ENCODE measurements at regions not wholly inside any gene's neighbourhood (a gene's known extent, or its start where the extent isn't known, plus 50 kb on each side); places are given as distances from the start of the nearest gene placed in this dataset.

DNA sequence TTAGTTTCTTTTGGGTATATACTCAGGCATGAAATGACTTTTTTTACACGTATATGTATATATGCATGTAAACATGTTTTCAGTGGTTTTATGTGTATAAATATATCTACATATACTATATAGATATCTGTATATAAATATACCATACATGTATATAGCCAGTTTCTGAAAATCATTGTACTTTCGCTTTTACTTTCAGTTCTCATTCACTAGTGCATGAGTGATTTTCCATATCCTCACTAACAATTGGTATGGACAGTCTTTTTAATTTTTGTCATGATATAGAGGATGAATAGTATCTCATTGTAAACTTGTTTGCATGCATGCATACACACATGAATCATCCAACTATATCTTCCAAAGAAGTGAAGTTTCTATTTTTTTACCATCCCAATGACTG lies 877.1 kb upstream of the CDH8 start:
- TF ChIP-seq POLR2A (IDR thresholded peaks at IDR 0.05), result no peak
- TF ChIP-seq, protein P1, sequence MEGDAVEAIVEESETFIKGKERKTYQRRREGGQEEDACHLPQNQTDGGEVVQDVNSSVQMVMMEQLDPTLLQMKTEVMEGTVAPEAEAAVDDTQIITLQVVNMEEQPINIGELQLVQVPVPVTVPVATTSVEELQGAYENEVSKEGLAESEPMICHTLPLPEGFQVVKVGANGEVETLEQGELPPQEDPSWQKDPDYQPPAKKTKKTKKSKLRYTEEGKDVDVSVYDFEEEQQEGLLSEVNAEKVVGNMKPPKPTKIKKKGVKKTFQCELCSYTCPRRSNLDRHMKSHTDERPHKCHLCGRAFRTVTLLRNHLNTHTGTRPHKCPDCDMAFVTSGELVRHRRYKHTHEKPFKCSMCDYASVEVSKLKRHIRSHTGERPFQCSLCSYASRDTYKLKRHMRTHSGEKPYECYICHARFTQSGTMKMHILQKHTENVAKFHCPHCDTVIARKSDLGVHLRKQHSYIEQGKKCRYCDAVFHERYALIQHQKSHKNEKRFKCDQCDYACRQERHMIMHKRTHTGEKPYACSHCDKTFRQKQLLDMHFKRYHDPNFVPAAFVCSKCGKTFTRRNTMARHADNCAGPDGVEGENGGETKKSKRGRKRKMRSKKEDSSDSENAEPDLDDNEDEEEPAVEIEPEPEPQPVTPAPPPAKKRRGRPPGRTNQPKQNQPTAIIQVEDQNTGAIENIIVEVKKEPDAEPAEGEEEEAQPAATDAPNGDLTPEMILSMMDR (IDR thresholded peaks at IDR 0.05), result no peak
- Histone ChIP-seq H3K27me3 (no peaks in the 10 kb centered on the region), H3K4me1 (no peaks in the 10 kb centered on the region), H3K36me3 (no peaks in the 10 kb centered on the region), H3K9me3 (no peaks in the 10 kb centered on the region), H3K27ac (no peak overlapping the region), H3K4me3 (no peak overlapping the region)
- no peak for DNase-seq

DNA sequence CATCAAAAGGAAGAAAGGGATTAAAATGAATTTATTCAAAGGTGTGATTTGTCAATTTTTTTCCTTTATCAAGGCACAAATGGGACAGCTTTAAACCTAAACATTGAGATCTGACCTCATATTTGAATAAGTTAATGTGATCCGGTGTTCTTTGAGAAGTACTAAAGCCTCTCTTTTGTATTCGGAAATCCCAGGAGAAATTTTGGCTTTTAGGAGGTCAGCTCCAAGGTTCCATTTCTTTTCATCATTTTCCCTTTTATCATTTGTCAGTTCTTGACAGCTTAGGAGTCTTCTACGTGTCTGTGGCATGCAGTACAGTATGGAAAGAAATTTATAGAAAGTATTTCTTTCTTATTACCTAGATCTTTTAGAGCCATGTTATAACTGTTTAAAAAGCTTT lies 873.4 kb upstream of the CDH8 start:
- no peaks in the 10 kb centered on the region for H3K4me1 ChIP-seq
- no peak overlapping the region for H3K4me3 ChIP-seq
- no peak for DNase-seq
- no peaks in the 10 kb centered on the region for H3K9me3 ChIP-seq
- H3K27ac ChIP-seq, result no peak overlapping the region
- no peaks in the 10 kb centered on the region for H3K36me3 ChIP-seq
- TF ChIP-seq, protein P1 (IDR thresholded peaks at IDR 0.05), result no peak
- no peak for TF ChIP-seq POLR2A (IDR thresholded peaks at IDR 0.05)
- H3K27me3 ChIP-seq, result no peaks in the 10 kb centered on the region

DNA sequence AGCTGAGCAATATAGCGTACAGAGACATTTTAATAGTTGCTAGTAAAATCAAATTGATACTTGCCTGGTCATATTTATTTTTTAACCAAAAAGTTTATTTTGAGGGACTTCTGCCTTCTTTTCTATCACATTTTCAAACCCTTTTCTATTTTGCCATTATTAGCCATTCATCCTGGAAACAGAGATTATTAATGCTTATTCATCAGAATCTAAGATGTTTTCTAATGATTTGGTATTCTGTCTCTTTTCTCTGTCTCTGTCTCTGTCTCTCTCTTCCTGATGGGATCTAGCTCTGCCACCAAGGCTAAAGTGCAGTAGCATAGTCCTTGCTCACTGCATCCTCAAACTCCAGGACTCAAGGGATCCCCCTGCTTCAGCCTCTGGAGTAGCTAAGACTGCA lies 871.3 kb upstream of the CDH8 start:
- Histone ChIP-seq H3K27me3 (no peaks in the 10 kb centered on the region), H3K36me3 (no peaks in the 10 kb centered on the region), H3K4me1 (no peaks in the 10 kb centered on the region), H3K27ac (no peak overlapping the region), H3K9me3 (no peaks in the 10 kb centered on the region), H3K4me3 (no peak overlapping the region)
- DNase-seq, result no peak
- TF ChIP-seq, protein P1 (IDR thresholded peaks at IDR 0.05), result no peak
- no peak for TF ChIP-seq POLR2A (IDR thresholded peaks at IDR 0.05)

DNA sequence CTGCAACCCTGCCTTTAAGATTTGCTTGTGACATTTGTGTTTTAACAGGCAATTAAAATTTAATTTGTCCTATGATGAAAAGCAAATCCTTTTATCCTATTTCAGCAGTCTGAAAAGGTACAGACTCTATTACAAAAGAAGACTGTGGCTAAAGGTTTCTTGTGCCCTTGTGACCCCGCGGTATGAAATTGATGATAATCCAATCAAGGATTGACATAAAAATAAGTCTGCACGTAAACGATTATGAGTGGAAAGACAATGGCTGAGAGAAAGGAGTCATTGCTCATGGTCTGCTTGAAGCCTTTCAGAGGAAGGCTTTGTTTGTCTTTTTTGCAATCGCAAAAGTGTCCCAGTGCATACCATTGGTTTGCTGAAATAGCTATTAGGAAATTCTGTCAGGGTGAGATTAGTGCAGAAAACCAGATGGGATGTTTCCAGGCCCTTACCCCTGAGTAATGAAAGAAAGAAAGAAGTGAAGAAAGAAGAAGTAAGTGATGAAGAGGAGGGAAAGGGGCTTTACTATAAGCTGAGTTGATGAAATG lies 867.8 kb upstream of the CDH8 start:
- TF ChIP-seq, protein P1 (IDR thresholded peaks at IDR 0.05), result no peak
- TF ChIP-seq POLR2A (IDR thresholded peaks at IDR 0.05), result no peak
- H3K4me1 ChIP-seq, result no peaks in the 10 kb centered on the region
- H3K27me3 ChIP-seq, result no peaks in the 10 kb centered on the region
- no peak overlapping the region for H3K27ac ChIP-seq
- H3K4me3 ChIP-seq, result no peak overlapping the region
- peaks cover 0 to 5% (median 0%) of the 10 kb centered on the region in 4 donors for H3K9me3 ChIP-seq
- no peak for DNase-seq
- H3K36me3 ChIP-seq, result no peaks in the 10 kb centered on the region

DNA sequence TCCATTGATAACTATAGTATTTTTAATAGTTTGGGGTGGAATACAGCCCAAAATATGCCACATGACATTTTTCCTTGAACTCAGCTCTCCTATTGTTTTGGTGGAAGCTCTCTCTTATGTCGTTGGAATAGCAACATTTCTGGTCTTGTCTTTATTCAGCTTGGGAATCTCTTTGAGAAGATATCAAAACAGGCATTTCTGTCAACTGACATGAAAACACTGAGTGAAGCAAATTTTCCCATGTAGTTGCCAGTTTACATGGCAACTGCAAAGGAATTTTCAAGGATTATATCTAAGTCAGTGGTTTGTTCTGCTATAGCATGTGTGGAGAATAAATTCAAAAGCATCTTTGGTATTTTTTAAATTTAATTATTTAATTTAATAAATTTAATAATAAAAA lies 863.5 kb upstream of the CDH8 start:
- Histone ChIP-seq H3K36me3 (no peaks in the 10 kb centered on the region), H3K27me3 (no peaks in the 10 kb centered on the region), H3K4me1 (no peaks in the 10 kb centered on the region), H3K4me3 (no peak overlapping the region), H3K27ac (no peak overlapping the region), H3K9me3 (peaks cover 0 to 6% (median 0%) of the 10 kb centered on the region in 4 donors)
- TF ChIP-seq, protein P1 (IDR thresholded peaks at IDR 0.05), result no peak
- no peak for TF ChIP-seq POLR2A (IDR thresholded peaks at IDR 0.05)
- DNase-seq, result no peak

DNA sequence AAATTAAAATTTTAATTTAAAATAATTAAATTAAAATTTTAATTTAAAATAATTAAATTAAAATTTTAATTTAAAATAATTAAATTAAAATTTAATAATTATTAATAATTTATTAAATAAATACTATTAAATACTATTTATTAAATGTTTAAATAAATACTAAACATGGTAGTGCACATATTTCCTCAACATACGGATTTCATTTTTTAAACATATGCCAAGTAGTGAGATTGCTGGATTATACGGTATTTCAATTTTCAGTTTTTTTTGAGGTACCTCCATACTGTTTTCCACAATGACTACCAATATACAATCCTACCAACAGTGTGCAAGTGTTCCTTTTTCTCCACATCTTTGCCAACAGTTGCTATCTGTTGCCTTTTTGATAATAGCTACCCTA lies 852.9 kb upstream of the CDH8 start:
- H3K4me3 ChIP-seq, result no peak overlapping the region
- TF ChIP-seq, protein P1 (IDR thresholded peaks at IDR 0.05), result no peak
- no peak for TF ChIP-seq POLR2A (IDR thresholded peaks at IDR 0.05)

More for the DNA sequence above, 852.9 kb upstream of the CDH8 start:
- H3K27ac ChIP-seq, result no peak overlapping the region
- H3K4me1 ChIP-seq, result no peaks in the 10 kb centered on the region
- no peaks in the 10 kb centered on the region for H3K9me3 ChIP-seq
- no peaks in the 10 kb centered on the region for H3K36me3 ChIP-seq
- no peaks in the 10 kb centered on the region for H3K27me3 ChIP-seq
- DNase-seq, result no peak
